ENCODE measurements at regions not wholly inside any gene's neighbourhood (a gene's known extent, or its start where the extent isn't known, plus 50 kb on each side); places are given as distances from the start of the nearest gene placed in this dataset.

GRCh38 chr2:150042500-150043171 lies 444.8 kb downstream of the RND3 start:
- DNase-seq = peak; percentile 8

DNA sequence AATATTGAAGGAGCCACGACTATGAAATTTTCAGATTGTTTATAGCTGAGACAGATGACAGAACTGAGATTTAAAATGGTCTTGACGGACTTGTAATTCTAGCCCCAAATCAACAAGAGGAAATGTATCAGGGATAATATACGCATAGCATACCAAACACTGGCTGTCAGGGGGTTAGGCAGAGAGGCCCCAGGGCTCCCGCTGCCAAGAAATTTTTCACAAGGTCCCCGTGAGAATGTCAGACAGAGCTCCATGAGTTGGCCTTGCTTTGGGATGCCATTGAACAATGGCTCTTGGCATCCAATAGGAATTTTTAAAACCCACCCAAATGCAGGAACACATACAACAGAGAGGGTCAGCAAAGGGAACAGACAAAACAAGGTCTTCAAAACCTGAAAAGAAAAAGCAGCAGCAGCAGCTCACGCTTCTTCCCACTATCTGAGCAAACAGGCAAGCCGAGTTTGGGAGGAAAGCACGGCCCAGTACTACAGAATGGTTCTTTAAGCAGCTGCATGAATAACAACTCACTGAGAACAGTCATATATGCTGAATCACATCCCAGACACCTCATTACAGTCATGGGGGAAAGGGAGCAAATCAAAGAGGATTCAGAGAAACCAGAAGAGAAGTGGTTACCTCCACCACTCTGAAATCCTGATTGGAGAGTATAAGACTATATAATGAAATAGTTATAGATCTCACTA lies 445.6 kb downstream of the RND3 start:
- DNase-seq = peak; percentile 66

- DNase-seq = no peak
Observed at GRCh38 chr2:150036622-150037021, 449.0 kb upstream of the MMADHC start.

DNA sequence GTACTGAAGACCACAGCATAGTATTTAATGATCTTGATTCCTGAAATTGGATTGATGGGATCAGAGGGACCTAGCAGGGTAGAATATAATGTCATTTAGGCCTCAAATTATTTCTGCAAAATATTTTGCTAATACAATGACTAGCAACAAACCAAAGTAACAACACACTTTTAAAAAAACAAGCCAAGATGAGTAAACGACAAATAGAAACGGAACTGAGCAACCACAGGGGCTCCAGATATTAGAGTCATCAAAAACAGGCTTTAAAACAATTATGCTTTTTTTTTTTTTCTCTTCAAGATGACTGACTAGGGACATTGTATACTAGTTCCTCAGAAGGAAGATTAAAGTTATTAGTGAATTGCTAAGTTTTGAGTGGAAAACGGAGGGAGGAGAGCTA lies 447.1 kb upstream of the MMADHC start:
- no peak for DNase-seq

- DNase-seq = no peak
Observed at GRCh38 chr2:150030436-150031190, 443.0 kb upstream of the MMADHC start.

DNA sequence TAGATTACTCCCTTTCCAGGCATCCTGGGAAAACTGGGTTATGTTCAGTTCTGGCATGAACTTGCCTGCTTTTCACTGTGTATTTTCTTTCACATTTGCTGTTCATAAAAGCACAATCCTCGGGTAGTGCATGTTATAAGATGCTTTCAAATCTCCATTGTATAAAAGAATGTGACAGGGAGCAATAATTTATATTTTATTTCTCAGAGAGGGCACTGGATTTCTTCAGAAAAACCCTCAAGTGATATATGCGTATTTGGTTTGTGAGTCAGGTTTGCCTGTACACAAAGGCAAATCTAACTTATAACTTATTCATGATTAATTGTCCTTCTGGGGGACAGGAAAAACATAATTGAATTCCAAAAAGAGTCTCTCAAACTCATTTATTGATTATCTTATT lies 440.7 kb upstream of the MMADHC start:
- DNase-seq = peak; percentile 51

- peak; percentile 20 for DNase-seq
Observed at GRCh38 chr2:150027164-150027563, 439.6 kb upstream of the MMADHC start.

DNA sequence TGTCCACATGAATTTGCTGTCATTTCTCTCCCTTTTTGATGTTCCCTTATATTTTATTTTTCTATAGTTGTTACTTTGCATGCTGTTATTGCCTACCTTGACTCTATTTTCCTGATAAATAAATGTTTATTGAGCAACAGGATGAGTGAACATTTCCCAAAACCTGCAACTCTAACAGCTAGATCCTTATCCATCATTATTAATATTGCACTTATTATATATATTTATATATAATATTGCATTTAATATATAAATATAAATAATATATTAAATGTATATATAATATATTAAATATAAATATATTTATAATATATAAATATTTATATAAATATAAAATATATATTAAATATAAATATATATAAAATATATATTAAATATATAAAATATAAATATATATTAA lies 436.1 kb upstream of the MMADHC start:
- DNase-seq = no peak

DNA sequence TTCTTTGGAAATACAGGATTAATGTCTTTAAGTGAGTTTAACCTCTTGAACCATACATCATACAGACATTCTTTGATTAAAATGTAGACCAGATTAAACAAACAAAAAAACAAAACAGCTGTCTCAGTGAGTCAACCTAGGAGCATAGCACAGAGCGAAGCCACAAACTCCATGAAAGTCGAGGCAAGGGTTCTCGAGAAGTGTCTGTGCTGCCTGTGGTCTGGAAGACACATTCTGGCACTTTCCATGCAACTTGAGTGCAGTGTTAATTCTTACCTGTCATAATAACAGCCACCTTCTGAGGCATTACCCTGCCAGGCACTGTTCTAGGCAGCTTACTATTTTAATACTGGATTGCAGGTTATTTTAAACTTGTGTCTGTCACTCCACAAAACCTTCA lies 435.5 kb upstream of the MMADHC start:
- no peak for DNase-seq

DNA sequence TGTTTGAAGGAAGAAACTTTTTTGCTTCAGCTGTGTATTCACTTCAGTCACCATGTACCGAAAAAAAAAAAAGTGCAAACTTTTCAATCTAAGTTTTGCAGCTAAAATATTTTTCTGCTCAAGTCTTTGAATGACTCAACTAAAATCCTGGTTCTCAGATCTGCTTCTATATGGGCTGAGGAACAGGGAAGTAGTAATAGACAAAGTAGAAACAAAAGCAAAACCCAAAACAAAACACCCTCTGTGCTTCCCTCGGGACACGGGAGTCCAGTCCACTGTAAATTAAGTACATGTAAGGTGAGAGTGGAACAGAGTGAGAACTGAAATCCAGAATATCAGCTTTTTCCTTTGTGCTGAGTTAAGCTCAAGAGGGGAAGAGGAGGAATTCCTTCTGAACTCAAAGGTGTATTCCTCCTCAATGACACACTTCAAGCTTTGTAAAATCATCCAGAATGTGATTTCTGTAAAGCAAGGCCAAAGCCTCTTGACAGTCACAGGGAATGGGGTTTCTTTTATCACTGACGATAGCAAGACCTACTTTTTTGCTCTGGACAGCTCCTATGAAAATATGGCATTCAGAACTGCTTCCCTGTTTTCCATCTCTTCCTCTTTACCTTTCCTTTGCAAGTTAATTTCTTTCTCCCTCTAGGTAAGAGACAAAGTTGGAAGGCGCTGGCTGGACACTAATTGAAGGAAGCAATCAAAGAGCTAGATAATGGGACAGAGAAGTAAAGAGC lies 433.5 kb upstream of the MMADHC start:
- no peak for DNase-seq

DNA sequence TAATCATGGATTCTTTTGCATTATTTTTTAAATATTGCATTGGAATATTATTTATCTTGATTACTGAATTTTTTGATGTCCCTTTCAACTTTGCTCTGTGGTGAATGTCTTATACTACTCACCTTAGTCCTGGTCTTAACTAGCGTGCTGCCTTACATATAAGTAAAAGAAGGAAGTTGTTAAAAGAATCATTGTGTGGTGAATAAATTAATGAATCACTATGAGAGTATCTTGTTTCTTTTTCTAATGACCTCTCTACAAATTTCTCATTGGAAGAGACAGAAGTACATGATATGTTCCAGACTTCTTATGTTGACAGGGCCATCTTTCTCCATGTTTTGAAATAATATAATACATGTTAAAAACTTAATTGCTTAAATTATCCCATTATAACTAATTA lies 432.6 kb upstream of the MMADHC start:
- peak; percentile 4 for DNase-seq

- no peak for DNase-seq
Observed at GRCh38 chr2:150019063-150019462, 431.5 kb upstream of the MMADHC start.

DNA sequence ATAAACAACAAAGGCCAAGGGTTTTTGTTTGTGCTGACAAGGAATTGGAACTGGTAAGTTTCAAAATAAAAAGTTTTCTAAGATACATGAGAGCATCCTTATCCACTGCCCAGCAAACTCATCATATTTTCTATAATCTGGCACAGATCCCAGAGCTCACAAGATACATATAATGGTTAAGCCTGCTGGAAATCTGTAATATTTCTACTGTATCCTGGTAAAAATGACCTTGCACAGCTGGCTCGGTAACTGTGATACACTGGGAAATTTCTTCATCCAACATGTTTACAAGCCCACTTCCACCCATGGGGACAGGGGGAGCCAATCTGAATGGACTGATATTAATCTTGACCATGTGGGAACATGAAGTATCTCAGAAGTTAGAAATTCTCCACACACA lies 425.4 kb upstream of the MMADHC start:
- DNase-seq = no peak

- peak; percentile 49 for DNase-seq
Observed at GRCh38 chr2:150011161-150011730, 423.7 kb upstream of the MMADHC start.

- no peak for DNase-seq
Observed at GRCh38 chr2:150008901-150009300, 421.3 kb upstream of the MMADHC start.

GRCh38 chr2:150007815-150008430 lies 420.3 kb upstream of the MMADHC start:
- DNase-seq = peak; percentile 17

GRCh38 chr2:150006591-150006990 lies 419.0 kb upstream of the MMADHC start:
- no peak for DNase-seq

DNA sequence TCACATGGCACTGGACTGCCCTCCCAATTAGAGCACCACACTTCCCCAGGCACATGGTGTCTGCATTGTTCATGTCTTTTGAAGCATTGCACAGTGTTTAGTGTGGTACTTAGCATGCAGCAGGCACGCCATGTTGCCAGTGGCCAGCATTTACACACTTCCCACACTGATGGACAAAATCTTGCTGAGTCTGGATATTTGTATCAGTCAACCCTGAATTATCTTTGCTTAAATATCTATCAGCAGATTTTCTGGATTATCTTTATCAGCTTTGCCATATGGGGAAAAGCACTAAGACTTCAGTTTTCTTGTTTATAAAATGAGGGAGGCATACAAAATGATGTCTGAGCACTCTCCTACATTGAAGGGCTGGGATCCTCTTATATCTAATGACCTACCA lies 416.0 kb upstream of the MMADHC start:
- no peak for DNase-seq

- no peak for DNase-seq
Observed at GRCh38 chr2:150001788-150002187, 414.2 kb upstream of the MMADHC start.

- DNase-seq = no peak
Observed at GRCh38 chr2:149996901-149997300, 409.3 kb upstream of the MMADHC start.

- peak; percentile 76 for DNase-seq
Observed at GRCh38 chr2:149994057-149994728, 406.6 kb upstream of the MMADHC start.

GRCh38 chr2:149993316-149993715 lies 405.7 kb upstream of the MMADHC start:
- DNase-seq = no peak
